Gastrocnemius medialis (tissue), 4 donors: ENCODE measurements at regions not wholly inside any gene's neighbourhood (a gene's known extent, or its start where the extent isn't known, plus 50 kb on each side); places are given as distances from the start of the nearest gene placed in this dataset.

Experiments used
- ATAC-seq, 2 donors: fragments of 150-250 bp; one replicate each; pipeline ENCODE4 v1.9.1; 2016
- DNase-seq, 2 donors: peaks; one replicate each; pipeline ENCODE4 v3.0.0-alpha.2; 2019
- H3K27ac ChIP-seq, 4 donors: fragments of 200-600 bp; sonication (generic); 1 replicate in 1 of 4; 2 replicates in 3 of 4; pipeline ENCODE4 v1.5.1; 2016 to 2018; ENCODE audit warnings: mild to moderate bottlenecking in 2 of 4, moderate library complexity in 1 of 4
- H3K27me3 ChIP-seq, 3 donors: fragments of 200-600 bp; sonication (generic) in 2 of 3; 1 replicate in 1 of 3; 2 replicates in 2 of 3; pipeline versions ENCODE4 v1.5.1 to v1.6.0; 2016 to 2019; ENCODE audit warnings: mild to moderate bottlenecking in 1 of 3, moderate library complexity in 1 of 3
- H3K36me3 ChIP-seq, 2 donors: fragments of 200-600 bp; sonication (generic) in 1 of 2; one replicate each; pipeline ENCODE4 v1.5.1; 2017 to 2018
- H3K4me1 ChIP-seq, 2 donors: fragments of 200-600 bp; sonication (generic) in 1 of 2; one replicate each; pipeline ENCODE4 v1.5.1; 2016 to 2017; ENCODE audit warnings: mild to moderate bottlenecking in 2 of 2
- H3K4me3 ChIP-seq, 4 donors: fragments of 200-600 bp; sonication (generic) in 3 of 4; 1 replicate in 1 of 4; 2 replicates in 3 of 4; pipeline ENCODE4 v1.5.1; 2016 to 2019; ENCODE audit warnings: mild to moderate bottlenecking in 2 of 4
- H3K9me3 ChIP-seq, 3 donors: fragments of 200-600 bp; sonication (generic) in 2 of 3; 1 replicate in 1 of 3; 2 replicates in 2 of 3; pipeline ENCODE4 v1.5.1; 2016 to 2019
- POLR2A ChIP-seq, 2 donors: fragments of 450-650 bp; IDR thresholded peaks; one replicate each; pipeline ENCODE4 v1.6.1; 2017; ENCODE audit warnings: antibody characterized with exemption in 2 of 2, mild to moderate bottlenecking in 2 of 2, moderate library complexity in 2 of 2
- in situ Hi-C, 4 donors: fragments of 200-750 bp; cut with MboI; loops; one replicate each; pipeline versions ENCODE4 v1.15.0 to v1.8.0; 2017; ENCODE audit warnings: low sequenced_read_pairs in 4 of 4
- intact Hi-C: fragments of 100-400 bp; cut with DNase I; formaldehyde crosslinking; loops from one replicate; pipeline ENCODE4 v1.15.1; 2023; ENCODE audit warnings: low total_unique reads
- TF ChIP-seq, protein P1 (sequence below), 5 experiments: fragments of 450-650 bp in 3 of 5; fragments of 200-600 bp in 2 of 5; sonication (generic) in 2 of 5; IDR thresholded peaks in 4 of 5; conservative IDR thresholded peaks in 1 of 5; 1 replicate in 4 of 5; 2 replicates in 1 of 5; pipeline ENCODE4 v1.5.1; 2016 to 2019; ENCODE audit warnings: antibody characterized with exemption in 5 of 5, mild to moderate bottlenecking in 3 of 5, moderate library complexity in 3 of 5

DNA sequence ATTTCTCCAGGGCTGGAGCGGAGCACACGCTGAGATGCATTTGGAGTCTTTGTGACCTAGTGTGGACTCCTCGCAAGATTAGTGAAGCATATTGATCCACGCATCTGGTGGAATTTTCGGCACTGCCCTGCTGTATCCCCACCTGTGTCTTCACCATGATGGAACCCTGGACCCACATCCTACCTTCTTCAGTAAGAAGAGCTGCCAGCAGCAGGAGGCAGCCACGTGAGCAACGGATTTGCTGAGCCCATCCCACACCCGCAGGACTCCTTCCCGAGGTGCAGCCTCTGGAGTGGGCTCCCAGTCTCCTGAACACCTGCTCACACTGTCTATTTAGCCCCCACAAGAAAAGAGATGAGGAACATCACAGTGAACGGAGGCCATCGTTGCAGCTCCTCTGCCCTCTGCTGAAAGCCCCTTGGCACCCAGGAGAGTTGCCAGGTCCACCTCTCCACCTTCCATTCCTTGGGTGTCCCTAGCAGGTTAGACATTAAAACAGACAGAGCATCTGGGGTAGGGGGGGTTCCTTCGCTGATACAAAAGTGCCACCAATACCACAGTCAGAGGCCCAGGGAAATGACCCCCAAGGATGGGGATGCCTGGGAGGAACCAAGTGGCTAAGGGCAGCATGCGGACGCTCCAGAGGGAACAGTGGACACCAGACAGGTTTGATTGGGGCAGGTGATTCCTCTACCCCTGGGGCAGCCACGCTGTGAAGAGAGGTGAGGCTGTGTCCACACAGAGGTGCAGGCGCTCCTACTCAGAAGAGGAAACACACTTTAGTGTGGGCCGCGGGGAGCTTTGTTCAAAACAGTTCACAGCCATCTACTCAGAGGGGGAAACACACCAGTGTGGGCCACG lies 302.8 kb upstream of the SALL3 start:
- Histone ChIP-seq H3K9me3 (no peaks in the 10 kb centered on the region), H3K36me3 (no peaks in the 10 kb centered on the region), H3K4me1 (no peaks in the 10 kb centered on the region), H3K4me3 (no peak overlapping the region), H3K27ac (no peak overlapping the region), H3K27me3 (no peaks in the 10 kb centered on the region)
- intact Hi-C loops (no loop called here), in situ Hi-C loops (no loop called here)
- no peak for DNase-seq
- no peak for TF ChIP-seq POLR2A (IDR thresholded peaks at IDR 0.05)
- TF ChIP-seq, protein P1, sequence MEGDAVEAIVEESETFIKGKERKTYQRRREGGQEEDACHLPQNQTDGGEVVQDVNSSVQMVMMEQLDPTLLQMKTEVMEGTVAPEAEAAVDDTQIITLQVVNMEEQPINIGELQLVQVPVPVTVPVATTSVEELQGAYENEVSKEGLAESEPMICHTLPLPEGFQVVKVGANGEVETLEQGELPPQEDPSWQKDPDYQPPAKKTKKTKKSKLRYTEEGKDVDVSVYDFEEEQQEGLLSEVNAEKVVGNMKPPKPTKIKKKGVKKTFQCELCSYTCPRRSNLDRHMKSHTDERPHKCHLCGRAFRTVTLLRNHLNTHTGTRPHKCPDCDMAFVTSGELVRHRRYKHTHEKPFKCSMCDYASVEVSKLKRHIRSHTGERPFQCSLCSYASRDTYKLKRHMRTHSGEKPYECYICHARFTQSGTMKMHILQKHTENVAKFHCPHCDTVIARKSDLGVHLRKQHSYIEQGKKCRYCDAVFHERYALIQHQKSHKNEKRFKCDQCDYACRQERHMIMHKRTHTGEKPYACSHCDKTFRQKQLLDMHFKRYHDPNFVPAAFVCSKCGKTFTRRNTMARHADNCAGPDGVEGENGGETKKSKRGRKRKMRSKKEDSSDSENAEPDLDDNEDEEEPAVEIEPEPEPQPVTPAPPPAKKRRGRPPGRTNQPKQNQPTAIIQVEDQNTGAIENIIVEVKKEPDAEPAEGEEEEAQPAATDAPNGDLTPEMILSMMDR (IDR thresholded peaks at IDR 0.05 in 4 of 5, conservative IDR thresholded peaks at IDR 0.05 in 1 of 5): no peak
- ATAC-seq: no peak

DNA sequence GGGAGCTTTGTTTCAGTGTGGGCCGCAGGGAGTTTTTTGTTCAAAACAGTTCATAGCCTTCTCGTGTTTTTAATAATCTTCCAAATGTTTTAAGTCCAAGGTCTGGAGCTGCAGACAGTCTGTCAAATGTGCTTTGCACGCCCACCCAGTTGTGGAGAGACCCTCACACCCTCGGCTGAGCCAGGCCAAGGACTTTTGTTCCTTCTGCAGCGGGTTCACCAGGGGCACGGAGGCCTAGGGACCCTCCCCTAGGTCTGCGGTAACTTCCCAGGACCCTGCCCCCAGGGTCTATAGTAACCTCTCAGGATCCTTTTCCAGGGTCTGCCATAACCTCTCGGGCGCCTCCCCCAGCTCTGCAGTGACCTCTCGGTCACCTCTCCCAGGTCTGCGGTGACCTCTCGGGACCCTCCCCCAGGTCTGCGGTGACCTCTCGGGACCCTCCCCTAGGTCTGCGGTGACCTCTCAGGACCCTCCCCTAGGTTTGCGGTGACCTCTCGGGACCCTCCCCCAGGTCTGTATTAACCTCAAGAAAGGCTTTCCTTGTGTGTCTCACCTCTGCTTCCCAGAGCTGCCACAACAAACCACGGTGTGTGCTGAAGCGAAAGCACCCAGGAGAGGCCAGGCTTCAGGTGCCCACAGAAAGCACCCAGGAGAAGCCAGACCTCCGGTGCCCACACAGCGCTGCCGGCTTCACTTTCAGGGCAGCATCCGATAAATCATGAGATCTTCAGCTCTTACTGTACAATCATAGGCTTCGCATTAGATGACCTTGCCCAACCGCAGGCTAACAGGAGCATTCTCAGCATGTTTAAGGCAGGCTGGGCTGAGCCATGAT lies 301.9 kb upstream of the SALL3 start:
- Histone ChIP-seq H3K9me3 (no peaks in the 10 kb centered on the region), H3K4me3 (no peak overlapping the region), H3K4me1 (no peaks in the 10 kb centered on the region), H3K27ac (no peak overlapping the region), H3K27me3 (no peaks in the 10 kb centered on the region), H3K36me3 (no peaks in the 10 kb centered on the region)
- intact Hi-C loops: no loop called here
- in situ Hi-C loops: no loop called here
- no peak for DNase-seq
- TF ChIP-seq, protein P1 (IDR thresholded peaks at IDR 0.05 in 4 of 5, conservative IDR thresholded peaks at IDR 0.05 in 1 of 5): no peak
- no peak for TF ChIP-seq POLR2A (IDR thresholded peaks at IDR 0.05)
- ATAC-seq: no peak

DNA sequence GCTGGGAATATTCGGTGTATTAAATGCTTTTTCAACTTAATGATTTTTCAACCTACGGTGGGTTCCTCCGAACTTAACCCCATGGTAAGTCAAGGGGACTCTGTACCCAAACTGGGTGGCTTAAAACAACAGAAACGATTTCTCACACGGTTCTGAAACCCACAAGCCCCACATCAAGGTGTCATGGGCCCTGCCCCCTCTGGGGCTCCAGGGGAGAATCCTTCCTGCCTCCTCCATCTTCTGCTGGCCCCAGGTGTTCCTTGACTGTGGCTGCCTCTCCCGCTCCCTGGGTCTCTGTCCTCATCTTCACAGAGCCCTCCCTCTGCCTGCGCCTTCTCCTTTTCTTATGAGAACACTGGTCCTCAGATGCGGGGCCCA lies 301.3 kb upstream of the SALL3 start:
- H3K36me3 ChIP-seq: no peaks in the 10 kb centered on the region
- intact Hi-C loops: no loop called here

DNA sequence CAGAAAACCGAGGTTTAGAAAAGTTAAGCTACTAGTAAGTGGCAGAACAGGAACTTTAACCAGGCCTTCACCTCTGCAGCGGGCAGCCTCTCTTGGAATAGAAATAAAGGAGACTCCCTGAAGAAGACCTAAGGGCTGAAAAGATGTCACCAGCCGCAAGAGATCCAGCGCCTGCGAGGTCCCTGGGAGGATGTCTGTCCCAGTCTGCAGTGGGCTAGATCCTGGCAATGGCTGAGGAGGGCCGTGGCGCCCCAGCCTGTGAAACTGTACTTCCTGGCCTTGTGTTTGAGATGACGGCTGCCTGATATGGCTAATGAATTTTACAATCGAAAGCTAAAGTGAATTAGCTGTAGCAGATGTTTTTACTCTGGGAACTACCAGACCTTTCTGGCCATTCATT lies 300.6 kb upstream of the SALL3 start:
- intact Hi-C loops (no loop called here), in situ Hi-C loops (no loop called here)
- no peak overlapping the region for H3K4me3 ChIP-seq
- TF ChIP-seq, protein P1 (IDR thresholded peaks at IDR 0.05 in 4 of 5, conservative IDR thresholded peaks at IDR 0.05 in 1 of 5): no peak
- TF ChIP-seq POLR2A (IDR thresholded peaks at IDR 0.05): no peak
- H3K36me3 ChIP-seq: no peaks in the 10 kb centered on the region
- no peaks in the 10 kb centered on the region for H3K27me3 ChIP-seq
- DNase-seq (no peak), ATAC-seq (no peak)
- H3K27ac ChIP-seq: no peak overlapping the region
- no peaks in the 10 kb centered on the region for H3K4me1 ChIP-seq
- no peaks in the 10 kb centered on the region for H3K9me3 ChIP-seq

More for the DNA sequence above, 301.3 kb upstream of the SALL3 start:
- H3K27ac ChIP-seq: no peak overlapping the region
- in situ Hi-C loops: no loop called here
- no peaks in the 10 kb centered on the region for H3K9me3 ChIP-seq
- DNase-seq: no peak
- TF ChIP-seq POLR2A (IDR thresholded peaks at IDR 0.05): no peak
- TF ChIP-seq, protein P1 (IDR thresholded peaks at IDR 0.05 in 4 of 5, conservative IDR thresholded peaks at IDR 0.05 in 1 of 5): no peak
- H3K4me3 ChIP-seq: no peak overlapping the region
- no peaks in the 10 kb centered on the region for H3K27me3 ChIP-seq
- H3K4me1 ChIP-seq: no peaks in the 10 kb centered on the region
- ATAC-seq: no peak
